B cell (primary cell): ENCODE measurements at regions not wholly inside any gene's neighbourhood (a gene's known extent, or its start where the extent isn't known, plus 50 kb on each side); places are given as distances from the start of the nearest gene placed in this dataset.
A peak's percentile ranks its signal among the peaks of the same experiment; 100 is the strongest.

Experiments used
- ATAC-seq: fragments of 200-7000 bp; cut with Tn5 transposase; one replicate; pipeline ENCODE4 v1.10.0; 2021; ENCODE audit warnings: low read depth, mild to moderate bottlenecking, moderate number of reproducible peaks, moderate library complexity
- CTCF ChIA-PET: fragments of 350-600 bp; sonication (Branson Sonifier 250); formaldehyde crosslinking; loops from one replicate; lab custom pipeline; 2021; ENCODE audit warnings: antibody characterized with exemption, inconsistent platforms; lab: Charles Lee
- POLR2A ChIA-PET: fragments of 350-600 bp; sonication (Branson Sonifier 250); formaldehyde crosslinking; loops from one replicate; lab custom pipeline; 2021; ENCODE audit warnings: antibody characterized with exemption; lab: Charles Lee
- DNase-seq: peaks from one replicate; pipeline ENCODE4 v3.0.0; 2013
- H2AFZ ChIP-seq: 2 replicates; pipeline ENCODE4 v1.6.1; 2012; ENCODE audit warnings: mild to moderate bottlenecking, low read depth, low read length; ENCODE audit not compliant: insufficient read depth, poor library complexity, severe bottlenecking
- H3K27ac ChIP-seq, 2 donors: 1 replicate in 1 of 2; 2 replicates in 1 of 2; pipeline ENCODE4 v1.5.1; 2012 to 2013; ENCODE audit warnings: low read length in 2 of 2, mild to moderate bottlenecking in 2 of 2, moderate library complexity in 1 of 2
- H3K27me3 ChIP-seq, 4 experiments: fragments of 200-600 bp in 1 of 4; sonication (generic) in 1 of 4; replicated peaks in 1 of 4; 1 replicate in 2 of 4; 2 replicates in 2 of 4; pipeline versions ENCODE4 v1.6.1 to v1.7.0; 2013 to 2016; ENCODE audit warnings: low read length in 3 of 4, mild to moderate bottlenecking in 2 of 4, mixed read lengths in 1 of 4, moderate library complexity in 1 of 4; ENCODE audit not compliant: insufficient read depth in 4 of 4, control insufficient read depth in 3 of 4; ENCODE audit errors: control extremely low read depth in 1 of 4
- H3K36me3 ChIP-seq, 2 experiments: replicated peaks in 1 of 2; 1 replicate in 1 of 2; 2 replicates in 1 of 2; pipeline versions ENCODE4 v1.6.1 to v1.7.1; 2013; ENCODE audit warnings: low read length in 1 of 2; ENCODE audit not compliant: insufficient read depth in 2 of 2, control insufficient read depth in 1 of 2; ENCODE audit errors: control extremely low read depth in 1 of 2, extremely low read depth in 1 of 2
- H3K4me1 ChIP-seq, 2 donors: fragments of 200-600 bp in 1 of 2; sonication (generic) in 1 of 2; 1 replicate in 1 of 2; 2 replicates in 1 of 2; pipeline versions ENCODE4 v1.5.1 to v1.6.1; 2013 to 2017; ENCODE audit warnings: low read length in 2 of 2; ENCODE audit not compliant: control insufficient read depth in 2 of 2, insufficient read depth in 2 of 2
- H3K4me2 ChIP-seq: replicated peaks from 2 replicates; pipeline ENCODE3; 2012; ENCODE audit warnings: mild to moderate bottlenecking, low read depth, low read length; ENCODE audit not compliant: poor library complexity, severe bottlenecking
- H3K4me3 ChIP-seq, 5 experiments: fragments of 200-600 bp in 1 of 5; sonication (generic) in 1 of 5; 1 replicate in 3 of 5; 2 replicates in 2 of 5; pipeline versions ENCODE4 v1.5.1 to v1.7.0; 2011 to 2016; ENCODE audit warnings: low read length in 4 of 5, mild to moderate bottlenecking in 4 of 5, low read depth in 2 of 5, control low read depth in 1 of 5, moderate library complexity in 1 of 5; ENCODE audit not compliant: insufficient read depth in 1 of 5; ENCODE audit errors: control extremely low read depth in 1 of 5, extremely low read depth in 1 of 5
- H3K79me2 ChIP-seq: fragments of 200-600 bp; sonication (generic); one replicate; pipeline ENCODE4 v1.6.0; 2016; ENCODE audit warnings: low read length; ENCODE audit not compliant: control insufficient read depth, insufficient read depth
- H3K9ac ChIP-seq: fragments of 200-600 bp; sonication (generic); 2 replicates; pipeline ENCODE4 v1.6.1; 2017; ENCODE audit warnings: mild to moderate bottlenecking, low read length, moderate library complexity
- H3K9me3 ChIP-seq, 3 donors: one replicate each; pipeline versions ENCODE4 v1.6.1 to v1.7.1; 2013; ENCODE audit warnings: low read length in 2 of 3; ENCODE audit not compliant: control insufficient read depth in 2 of 3, insufficient read depth in 1 of 3; ENCODE audit errors: control extremely low read depth in 1 of 3
- H4K20me1 ChIP-seq: 2 replicates; pipeline ENCODE4 v1.6.0; 2012; ENCODE audit warnings: mild to moderate bottlenecking, low read length; ENCODE audit not compliant: insufficient read depth, control insufficient read depth, poor library complexity, severe bottlenecking
- H3K27ac Mint-ChIP-seq: one replicate; pipeline ENCODE4 v1.8.0; 2021; ENCODE audit warnings: mixed read lengths
- H3K27me3 Mint-ChIP-seq: one replicate; pipeline ENCODE4 v1.8.0; 2021; ENCODE audit warnings: mixed read lengths
- H3K4me1 Mint-ChIP-seq: one replicate; pipeline ENCODE4 v1.8.0; 2021; ENCODE audit warnings: mixed read lengths
- H3K4me3 Mint-ChIP-seq: one replicate; pipeline ENCODE4 v1.8.0; 2021; ENCODE audit warnings: mixed read lengths
- H3K9me3 Mint-ChIP-seq: one replicate; pipeline ENCODE4 v1.8.0; 2022; ENCODE audit warnings: mixed read lengths; ENCODE audit not compliant: insufficient read depth
- CTCF ChIP-seq: fragments of 200-600 bp; IDR thresholded peaks from one replicate; pipeline ENCODE4 v1.8.0; 2022; ENCODE audit warnings: antibody characterized with exemption, mild to moderate bottlenecking
- EZH2 ChIP-seq: IDR thresholded peaks from 2 replicates; pipeline ENCODE4 v1.6.1; 2012; ENCODE audit warnings: borderline replicate concordance, low read depth, mild to moderate bottlenecking, moderate library complexity, low read length; ENCODE audit not compliant: insufficient read depth, poor library complexity, severe bottlenecking
- WGBS: methylation state at CpG from one replicate; pipeline ENCODE4 v1.1.5; 2013; ENCODE audit warnings: missing lambda C conversion rate; ENCODE audit not compliant: insufficient coverage; 5-methylcytosine and 5-hydroxymethylcytosine counted together
- intact Hi-C: fragments of 100-400 bp; cut with micrococcal nuclease; formaldehyde crosslinking; loops from one replicate; pipeline ENCODE4 v1.10.0; 2022

DNA sequence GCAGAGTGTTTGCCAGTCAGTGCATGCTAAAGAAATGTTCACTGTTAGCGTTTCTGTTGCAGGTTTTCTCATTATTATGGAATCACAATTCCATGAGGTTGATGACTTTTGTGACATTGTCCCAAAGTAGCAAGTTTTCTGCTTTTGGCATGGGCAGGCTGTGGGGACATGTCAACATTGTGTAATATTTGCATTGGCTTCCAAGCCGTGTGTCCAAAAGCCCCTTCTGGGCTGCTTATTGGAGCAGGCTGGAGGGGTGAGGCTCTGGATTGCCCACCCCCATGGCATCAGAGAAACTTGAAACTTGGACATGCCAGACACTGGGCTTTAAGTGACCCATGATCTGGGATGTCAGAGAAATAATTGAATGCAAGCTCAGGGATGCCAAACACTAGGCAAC lies 90.7 kb downstream of the RTL9 start:
- Histone ChIP-seq H3K27ac (no peak overlapping the region), H3K4me3 (no peak overlapping the region), H3K36me3 (no peaks in the 10 kb centered on the region), H2AFZ (no peak overlapping the region), H3K79me2 (no peaks in the 10 kb centered on the region), H3K4me2 (no peak overlapping the region), H3K9ac (no peak overlapping the region), H4K20me1 (no peaks in the 10 kb centered on the region), H3K4me1 (no peaks in the 10 kb centered on the region), H3K27me3 (peaks cover 0 to 7% (median 0%) of the 10 kb centered on the region in 4 experiments), H3K9me3 (no peaks in the 10 kb centered on the region)
- DNase-seq: no peak
- TF ChIP-seq EZH2 (no peak), CTCF (no peak)
- Mint-ChIP-seq H3K4me1 (no peaks in the 10 kb centered on the region), H3K9me3 (no peaks in the 10 kb centered on the region), H3K4me3 (no peak overlapping the region), H3K27me3 (no peaks in the 10 kb centered on the region), H3K27ac (no peak overlapping the region)
- CTCF ChIA-PET: interaction anchor here (1.3 kb wide), 1 partner anchor 398 kb away, joined by 3 read pairs; no protein-coding TSS in a partner anchor
- no peak for ATAC-seq
- 70% methylated on average over 2 of the region's 2 CpGs for WGBS
- intact Hi-C loops: no loop called here
- POLR2A ChIA-PET: no interaction called here

GRCh38 chrX:110450050-110450449 lies 91.4 kb downstream of the RTL9 start:
- TF ChIP-seq EZH2 (no peak), CTCF (peak; percentile 55)
- no peak overlapping the region for H3K9ac ChIP-seq
- Mint-ChIP-seq H3K4me3 (no peak overlapping the region), H3K27ac (no peak overlapping the region), H3K9me3 (no peaks in the 10 kb centered on the region), H3K27me3 (no peaks in the 10 kb centered on the region), H3K4me1 (no peaks in the 10 kb centered on the region)
- H2AFZ ChIP-seq: no peak overlapping the region
- no peak overlapping the region for H3K27ac ChIP-seq
- intact Hi-C loops: no loop called here
- no peaks in the 10 kb centered on the region for H3K36me3 ChIP-seq
- DNase-seq: peak; percentile 36
- H3K4me3 ChIP-seq: no peak overlapping the region
- POLR2A ChIA-PET: no interaction called here
- no peak overlapping the region for H3K4me2 ChIP-seq
- CTCF ChIA-PET: interaction anchor here (1.3 kb wide), 1 partner anchor 397 kb away, joined by 3 read pairs; no protein-coding TSS in a partner anchor
- H3K79me2 ChIP-seq: no peaks in the 10 kb centered on the region
- peaks cover 0 to 4% (median 0%) of the 10 kb centered on the region in 4 experiments for H3K27me3 ChIP-seq
- no peaks in the 10 kb centered on the region for H3K4me1 ChIP-seq
- ATAC-seq: peak; percentile 31
- 20% methylated on average over 1 of the region's 4 CpGs for WGBS
- no peaks in the 10 kb centered on the region for H3K9me3 ChIP-seq
- no peaks in the 10 kb centered on the region for H4K20me1 ChIP-seq
